OCI-M1 (cell line): ENCODE measurements at regions not wholly inside any gene's neighbourhood (a gene's known extent, or its start where the extent isn't known, plus 50 kb on each side); places are given as distances from the start of the nearest gene placed in this dataset.
A peak's percentile ranks its signal among the peaks of the same experiment; 100 is the strongest.

ENCODE experiments used
- DNase-seq: peaks from one replicate; lab custom pipeline; 2025; lab: John Stamatoyannopoulos, UW

DNA sequence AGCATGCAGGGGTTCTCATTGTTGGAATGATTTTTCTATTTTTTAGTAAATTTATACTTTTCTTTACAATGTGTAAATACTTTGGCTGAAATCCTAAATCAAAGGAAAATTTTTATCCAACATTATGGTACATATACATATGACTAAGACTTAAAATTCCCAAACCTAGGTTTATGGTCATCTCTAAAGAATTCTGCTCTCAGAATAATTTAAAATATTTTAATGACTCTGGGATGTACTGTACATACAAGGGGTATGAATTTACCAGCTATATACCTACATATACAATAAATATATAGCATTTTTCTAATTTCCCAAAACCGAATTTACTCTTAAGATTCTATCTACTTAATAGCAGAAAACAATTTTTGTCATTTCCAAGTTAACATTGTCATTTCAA is 137.9 kb upstream of the POU1F1 start:
- DNase-seq = no peak

GRCh38 chr3:87413814-87414213 is 137.4 kb upstream of the POU1F1 start:
- no peak for DNase-seq

DNA sequence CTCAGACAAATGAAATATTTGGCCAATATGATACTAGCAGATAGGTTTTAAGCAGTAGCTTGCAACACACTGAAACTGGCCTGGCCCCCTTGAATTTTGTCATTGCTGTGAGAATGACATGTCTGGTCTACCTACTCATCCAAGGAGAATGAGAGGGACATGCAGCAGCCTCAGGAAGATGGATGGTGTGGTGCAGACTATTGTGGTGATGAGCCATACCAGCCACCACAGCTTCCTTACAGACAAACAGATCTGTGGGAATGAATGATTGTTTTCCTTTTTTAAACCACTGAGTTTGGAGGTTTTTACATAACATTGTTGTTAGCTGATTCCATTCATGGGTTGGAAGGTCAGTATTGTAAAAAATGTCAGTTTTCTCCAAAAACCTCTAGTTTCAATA is 133.7 kb upstream of the POU1F1 start:
- DNase-seq = no peak

DNA sequence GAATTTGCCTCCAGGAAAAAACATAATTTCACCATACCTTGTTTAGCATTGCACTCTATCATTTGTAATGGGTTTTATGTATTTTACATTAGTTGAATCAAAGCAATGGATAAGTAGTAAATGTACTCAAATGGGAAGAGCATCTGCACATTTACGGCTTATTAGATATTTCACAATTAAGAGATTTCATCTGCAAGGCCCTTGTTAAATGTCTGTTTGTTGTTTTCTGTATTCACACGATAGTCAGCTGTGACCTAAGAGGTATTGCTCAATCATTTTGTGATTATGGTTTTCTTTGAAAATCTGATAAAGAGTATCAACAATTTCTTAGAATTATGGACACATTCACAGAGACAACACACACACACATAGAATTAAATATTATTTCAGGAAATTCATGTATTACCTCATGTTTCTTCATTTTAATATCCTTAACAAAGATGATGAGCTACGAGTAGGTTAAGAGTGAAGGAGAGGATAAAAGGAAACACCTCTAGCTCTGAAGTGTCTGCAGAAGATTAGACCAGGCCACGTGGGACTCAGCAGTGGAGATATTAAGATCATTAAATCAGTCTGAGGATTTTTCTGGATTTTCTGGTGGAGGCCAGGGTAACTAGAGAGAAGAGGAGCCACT is 121.9 kb upstream of the POU1F1 start:
- peak; percentile 72 for DNase-seq

- no peak for DNase-seq
Observed at GRCh38 chr3:87397211-87397610, 120.8 kb upstream of the POU1F1 start.

- no peak for DNase-seq
Observed at GRCh38 chr3:87390821-87391220, 114.4 kb upstream of the POU1F1 start.

DNA sequence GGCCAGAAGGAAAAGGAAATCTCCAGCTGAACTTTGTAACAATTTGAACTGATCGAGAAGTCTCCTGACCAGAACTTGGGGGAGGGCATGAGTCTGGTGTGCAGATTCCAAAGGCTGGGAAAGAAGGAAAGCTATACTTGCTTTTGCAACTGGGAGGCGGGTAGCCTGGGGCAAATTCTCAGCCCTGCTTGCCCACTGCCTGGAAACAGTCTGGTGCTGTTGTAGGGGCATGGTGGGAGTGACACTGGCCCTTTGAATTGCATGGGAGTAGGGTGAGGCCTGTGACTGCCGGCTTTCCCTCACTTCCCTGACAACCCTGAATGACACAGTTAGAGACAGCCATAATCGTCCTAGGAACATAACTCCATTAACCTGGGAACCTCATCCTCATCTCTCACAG is 114.0 kb upstream of the POU1F1 start:
- no peak for DNase-seq

DNA sequence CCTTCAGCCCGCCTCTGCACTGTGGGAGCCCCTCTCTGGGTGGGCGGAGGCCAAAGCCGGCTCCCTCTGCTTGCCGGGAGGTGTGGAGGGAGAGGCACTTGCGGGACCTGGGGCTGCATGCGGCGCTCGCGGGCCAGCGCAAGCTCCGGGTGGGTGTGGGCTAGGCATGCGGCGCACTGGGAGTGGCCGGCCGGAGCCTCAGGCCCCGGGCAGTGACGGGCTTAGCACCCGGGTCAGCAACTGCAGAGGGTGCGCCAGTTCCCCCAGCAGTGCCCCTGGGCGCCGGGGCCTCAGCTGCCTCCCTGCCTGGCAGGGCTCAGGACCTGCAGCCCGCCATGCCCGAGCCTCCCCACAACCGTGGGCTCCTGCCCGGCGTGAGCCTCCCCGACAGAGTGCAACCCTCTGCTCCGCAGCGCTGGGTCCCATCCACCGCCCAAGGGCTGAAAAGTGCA is 98.9 kb upstream of the POU1F1 start:
- DNase-seq = no peak

GRCh38 chr3:87370007-87370406 is 93.6 kb upstream of the POU1F1 start:
- no peak for DNase-seq

GRCh38 chr3:87367736-87368135 is 91.4 kb upstream of the POU1F1 start:
- peak; percentile 4 for DNase-seq

- DNase-seq = no peak
Observed at GRCh38 chr3:87363721-87364120, 87.3 kb upstream of the POU1F1 start.

DNA sequence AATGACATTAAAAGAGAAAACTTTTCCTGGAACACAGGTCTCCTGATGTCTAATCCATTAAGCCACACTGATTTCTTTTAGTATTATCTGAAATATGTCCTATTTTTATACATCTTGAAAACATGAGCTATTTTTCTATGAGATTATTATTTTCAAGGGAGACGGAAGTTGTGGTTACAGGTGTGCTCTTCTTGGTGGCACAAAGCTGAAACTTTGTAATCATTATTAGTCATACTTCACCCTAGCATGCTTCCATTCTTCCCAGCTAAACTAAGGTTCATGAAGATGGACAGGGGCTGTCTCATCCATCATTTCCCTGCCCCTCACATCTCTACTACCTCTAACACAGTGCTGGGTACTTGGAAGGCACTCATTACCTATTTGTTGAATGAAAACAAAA is 85.6 kb upstream of the POU1F1 start:
- no peak for DNase-seq

DNA sequence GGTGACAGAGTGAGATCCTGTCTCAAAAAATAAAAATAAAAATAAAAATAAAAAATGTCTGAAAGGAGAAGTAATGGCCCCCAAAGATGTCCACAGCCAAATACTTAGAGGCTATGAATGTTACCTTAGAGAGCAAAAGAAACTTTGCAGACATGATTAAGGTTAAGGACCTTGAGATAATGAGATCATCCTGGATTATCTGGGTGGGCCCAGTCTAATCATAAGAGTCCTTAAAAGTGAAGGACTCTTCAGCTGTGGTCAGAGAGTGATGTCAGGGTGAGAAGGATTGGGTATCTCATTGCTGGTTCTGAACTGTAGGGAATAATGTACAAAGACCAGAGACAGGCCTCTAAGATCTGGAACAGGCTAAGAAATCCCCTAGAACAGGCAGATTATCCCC is 84.9 kb upstream of the POU1F1 start:
- no peak for DNase-seq

DNA sequence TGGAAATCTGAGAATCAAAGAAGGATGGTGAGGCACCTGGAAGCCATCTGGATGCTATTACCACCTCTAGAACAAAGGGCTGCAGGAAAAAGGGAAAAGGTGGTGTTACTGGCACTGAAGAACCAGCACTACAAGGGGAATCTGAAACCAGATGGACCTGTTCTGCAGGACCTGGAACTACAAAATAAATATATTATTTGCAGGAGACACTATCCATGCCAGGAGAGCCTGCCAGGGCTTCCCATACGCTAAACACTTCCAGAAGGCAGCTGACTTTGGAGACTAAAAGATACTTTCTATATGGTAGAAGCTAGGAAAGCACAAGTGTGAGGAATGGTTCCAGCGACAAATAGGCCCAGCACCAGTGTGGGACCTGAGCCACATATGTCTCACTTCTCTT is 83.4 kb upstream of the POU1F1 start:
- no peak for DNase-seq

DNA sequence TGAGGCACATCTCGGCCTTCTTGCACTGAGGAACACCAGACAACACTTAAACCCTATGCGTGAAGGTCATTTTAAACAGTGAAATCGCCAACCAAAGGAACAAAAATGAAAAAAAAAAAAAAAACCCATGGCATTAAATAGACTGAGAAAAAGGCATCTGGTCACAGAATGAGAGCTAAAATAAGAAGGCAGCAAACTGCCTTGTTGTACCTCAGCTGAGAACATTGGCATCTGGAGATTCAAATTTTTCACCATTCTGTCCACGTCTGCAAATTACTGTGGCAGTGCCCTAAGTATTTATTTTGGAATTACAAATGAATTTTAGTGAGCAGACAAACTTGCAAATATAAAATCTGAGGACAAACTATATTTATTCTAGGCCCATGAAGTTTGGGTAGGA is 82.6 kb upstream of the POU1F1 start:
- DNase-seq = no peak

DNA sequence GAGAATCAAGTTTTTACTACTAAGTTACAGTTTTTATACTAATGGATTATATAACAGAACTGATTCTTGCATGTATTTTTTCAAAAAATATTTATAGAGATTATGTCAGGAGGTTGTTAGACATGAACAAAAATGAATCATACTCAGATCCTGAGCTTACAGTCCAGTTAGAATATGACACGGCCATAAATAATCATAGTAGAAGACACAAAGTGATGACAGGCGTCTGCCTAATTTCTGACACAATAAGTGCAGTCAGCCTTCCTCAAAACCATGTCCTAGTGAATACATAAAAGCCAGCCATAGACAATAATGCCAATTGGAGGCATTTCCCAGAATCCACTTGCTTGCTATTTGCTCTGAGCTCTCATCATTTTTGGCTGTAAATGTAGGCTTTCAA is 81.7 kb upstream of the POU1F1 start:
- no peak for DNase-seq

DNA sequence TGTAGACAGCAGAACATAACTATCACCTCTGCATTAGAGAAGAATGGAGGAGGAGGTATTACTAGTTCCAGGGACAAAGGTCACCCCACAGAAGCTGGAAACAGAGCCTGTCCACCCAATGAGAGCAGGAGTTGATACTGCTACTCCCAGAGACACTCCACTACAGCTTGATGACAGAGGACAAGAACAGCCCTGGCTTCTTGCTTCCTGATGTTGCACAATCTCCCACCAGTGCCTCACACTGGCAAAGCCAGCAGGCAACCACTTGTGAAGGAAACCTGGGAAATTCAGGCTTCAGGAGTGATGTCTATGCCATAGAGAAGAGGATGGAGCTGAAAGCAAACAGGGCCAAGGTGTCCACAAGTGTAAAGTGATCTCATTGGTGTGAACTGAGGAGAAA is 78.0 kb upstream of the POU1F1 start:
- DNase-seq = no peak

DNA sequence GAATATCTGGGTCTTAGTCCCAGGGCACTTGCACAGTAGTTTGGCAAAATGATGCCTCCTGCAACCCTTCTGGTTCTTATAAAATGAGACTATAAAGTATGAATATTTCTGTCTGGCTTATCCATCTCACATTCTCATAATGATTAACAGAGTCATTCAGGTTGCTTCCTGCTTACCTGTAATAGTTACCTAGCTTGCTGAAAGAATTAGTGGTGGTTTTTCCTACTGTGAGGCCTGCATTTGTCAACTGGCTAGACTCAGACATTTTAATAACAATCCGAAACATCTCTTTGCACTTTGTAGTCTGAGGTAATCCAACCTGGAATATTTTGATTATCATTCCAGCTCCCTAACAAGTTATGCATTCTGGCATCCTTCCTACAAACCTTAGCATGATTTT is 75.6 kb upstream of the POU1F1 start:
- DNase-seq = no peak

- peak; percentile 77 for DNase-seq
Observed at GRCh38 chr3:87350367-87351199, 74.2 kb upstream of the POU1F1 start.

- no peak for DNase-seq
Observed at GRCh38 chr3:87349833-87350232, 73.4 kb upstream of the POU1F1 start.

- no peak for DNase-seq
Observed at GRCh38 chr3:87336761-87337160, 60.4 kb upstream of the POU1F1 start.

GRCh38 chr3:87335931-87336330 is 59.5 kb upstream of the POU1F1 start:
- DNase-seq = no peak

- DNase-seq = peak; percentile 51
Observed at GRCh38 chr3:87333393-87333892, 57.1 kb upstream of the POU1F1 start.

- no peak for DNase-seq
Observed at GRCh38 chr3:87332789-87333188, 56.4 kb upstream of the POU1F1 start.
